Heart left ventricle (tissue), 13 donors: ENCODE measurements at regions not wholly inside any gene's neighbourhood (a gene's known extent, or its start where the extent isn't known, plus 50 kb on each side); places are given as distances from the start of the nearest gene placed in this dataset.

Experiments used
- POLR2A ChIP-seq, 2 donors: fragments of 450-650 bp; IDR thresholded peaks; one replicate each; pipeline ENCODE4 v1.6.1; 2017; ENCODE audit warnings: antibody characterized with exemption in 2 of 2, mild to moderate bottlenecking in 2 of 2, moderate library complexity in 2 of 2
- TF ChIP-seq, protein P1 (sequence below), 12 donors: fragments of 200-600 bp; sonication (generic) in 4 of 12; IDR thresholded peaks; one replicate each; pipeline versions ENCODE4 v1.5.0 to v1.8.0; 2018 to 2022; ENCODE audit warnings: antibody characterized with exemption in 12 of 12, mild to moderate bottlenecking in 5 of 12
- donor health status: ischemic (EF 13 %, LVEDD 7.1; RV severe dilation, severe dysfunction).
- donor health status: DM: no; HTN: yes; CAD: no.
- donor health status: DM: no; HTN: no; CAD: no.
- donor health status: ischemic (EF 25% LVEDD 6.9; RV normal size, moderate dysfunction).
- donor health status: ischemic (EF 25% LVEDD 5.7; RV mildly dilated, moderate dysfunction).
- donor health status: ischemic (EF 35%, LVEDD 5.7; RV mildly dilated, moderate dysfunction).
- donor health status: nonischemic (EF 11% LVEDD 7.7; RV severe dilation, severe dysfunction).
- donor health status: DM: yes; HTN: yes; CAD: no.
- donor health status: PGD.
- donor health status: ischemic (EF 29% LVEDD 5.4; RV normal size, mild dysfunction).
- donor health status: nonischemic (EF 23%, LVEDD 6.1; RV moderate dilation, normal function).

DNA sequence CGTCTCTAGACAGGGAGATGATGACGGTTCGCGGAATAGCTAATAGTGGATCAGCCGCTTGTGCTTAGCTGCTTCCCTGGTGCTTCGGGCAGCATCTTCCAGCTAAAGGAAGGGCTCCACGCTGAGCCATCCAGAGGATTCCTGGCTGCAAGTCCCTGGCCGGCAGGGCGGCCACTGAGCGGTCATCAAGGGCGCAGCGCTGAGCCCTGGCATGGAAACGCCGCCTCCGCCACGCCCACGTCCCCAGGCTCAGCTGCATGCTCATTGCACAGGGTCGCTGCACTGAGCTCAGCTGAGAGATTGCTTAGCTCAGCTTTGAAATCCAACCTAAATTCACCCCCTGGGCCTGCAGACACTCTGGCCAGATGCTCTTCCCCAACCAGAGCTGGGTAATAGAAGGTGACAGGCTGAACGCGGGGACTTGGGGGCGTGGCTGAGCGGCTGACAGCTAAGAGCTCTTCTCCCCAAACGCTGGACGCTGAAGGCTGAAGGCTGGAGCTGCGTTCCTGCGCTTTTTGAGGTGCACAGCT lies 118.2 kb upstream of the KIT start:
- TF ChIP-seq, protein P1, sequence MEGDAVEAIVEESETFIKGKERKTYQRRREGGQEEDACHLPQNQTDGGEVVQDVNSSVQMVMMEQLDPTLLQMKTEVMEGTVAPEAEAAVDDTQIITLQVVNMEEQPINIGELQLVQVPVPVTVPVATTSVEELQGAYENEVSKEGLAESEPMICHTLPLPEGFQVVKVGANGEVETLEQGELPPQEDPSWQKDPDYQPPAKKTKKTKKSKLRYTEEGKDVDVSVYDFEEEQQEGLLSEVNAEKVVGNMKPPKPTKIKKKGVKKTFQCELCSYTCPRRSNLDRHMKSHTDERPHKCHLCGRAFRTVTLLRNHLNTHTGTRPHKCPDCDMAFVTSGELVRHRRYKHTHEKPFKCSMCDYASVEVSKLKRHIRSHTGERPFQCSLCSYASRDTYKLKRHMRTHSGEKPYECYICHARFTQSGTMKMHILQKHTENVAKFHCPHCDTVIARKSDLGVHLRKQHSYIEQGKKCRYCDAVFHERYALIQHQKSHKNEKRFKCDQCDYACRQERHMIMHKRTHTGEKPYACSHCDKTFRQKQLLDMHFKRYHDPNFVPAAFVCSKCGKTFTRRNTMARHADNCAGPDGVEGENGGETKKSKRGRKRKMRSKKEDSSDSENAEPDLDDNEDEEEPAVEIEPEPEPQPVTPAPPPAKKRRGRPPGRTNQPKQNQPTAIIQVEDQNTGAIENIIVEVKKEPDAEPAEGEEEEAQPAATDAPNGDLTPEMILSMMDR (IDR thresholded peaks at IDR 0.05) = peak in 2 of 12 donors; percentile 15 to 18
- no peak for TF ChIP-seq POLR2A (IDR thresholded peaks at IDR 0.05)
